Right atrium auricular region (tissue), 2 donors: ENCODE measurements at regions not wholly inside any gene's neighbourhood (a gene's known extent, or its start where the extent isn't known, plus 50 kb on each side); places are given as distances from the start of the nearest gene placed in this dataset.
A peak's percentile ranks its signal among the peaks of the same experiment; 100 is the strongest.

Source experiments
- DNase-seq: peaks from one replicate; pipeline ENCODE4 v3.0.0-alpha.2; 2019; ENCODE audit warnings: low spot score
- H3K27ac ChIP-seq, 2 donors: fragments of 200-600 bp; sonication (generic); 1 replicate in 1 of 2; 2 replicates in 1 of 2; pipeline ENCODE4 v1.5.1; 2016 to 2019
- H3K27me3 ChIP-seq, 2 donors: fragments of 200-600 bp; sonication (generic); one replicate each; pipeline versions ENCODE4 v1.5.1 to v1.6.0; 2017 to 2019
- H3K36me3 ChIP-seq: fragments of 200-600 bp; sonication (generic); one replicate; pipeline ENCODE4 v1.5.1; 2016
- H3K4me1 ChIP-seq, 2 donors: fragments of 200-600 bp; sonication (generic); one replicate each; pipeline versions ENCODE4 v1.5.1 to v1.6.0; 2017 to 2019
- H3K4me3 ChIP-seq, 2 donors: fragments of 200-600 bp; sonication (generic); 1 replicate in 1 of 2; 2 replicates in 1 of 2; pipeline ENCODE4 v1.5.1; 2017 to 2019; ENCODE audit warnings: mild to moderate bottlenecking in 1 of 2, moderate library complexity in 1 of 2
- H3K9me3 ChIP-seq, 2 donors: fragments of 200-600 bp; sonication (generic); one replicate each; pipeline ENCODE4 v1.5.1; 2019
- CTCF ChIP-seq, 2 donors: fragments of 200-600 bp; sonication (generic); IDR thresholded peaks; one replicate each; pipeline ENCODE4 v1.5.1; 2019; ENCODE audit warnings: antibody characterized with exemption in 2 of 2

- H3K4me3 ChIP-seq = no peak overlapping the region
- H3K4me1 ChIP-seq = peaks cover 0 to 12% of the 10 kb centered on the region in 2 donors
- H3K27me3 ChIP-seq = no peaks in the 10 kb centered on the region
- peak; percentile 32 for DNase-seq
- no peak overlapping the region for H3K27ac ChIP-seq
- H3K36me3 ChIP-seq = peaks cover 5% of the 10 kb centered on the region
- no peak for TF ChIP-seq CTCF (IDR thresholded peaks at IDR 0.05)
- no peaks in the 10 kb centered on the region for H3K9me3 ChIP-seq
Observed at GRCh38 chr19:27735314-27735713, 1477.6 kb downstream of the UQCRFS1 start.

GRCh38 chr19:27734496-27735220 is 1478.3 kb downstream of the UQCRFS1 start:
- DNase-seq = no peak
- H3K4me1 ChIP-seq = peaks cover 0 to 12% of the 10 kb centered on the region in 2 donors
- peaks cover 8% of the 10 kb centered on the region for H3K36me3 ChIP-seq
- no peaks in the 10 kb centered on the region for H3K27me3 ChIP-seq
- no peaks in the 10 kb centered on the region for H3K9me3 ChIP-seq
- H3K27ac ChIP-seq = no peak overlapping the region
- no peak overlapping the region for H3K4me3 ChIP-seq
- no peak for TF ChIP-seq CTCF (IDR thresholded peaks at IDR 0.05)

GRCh38 chr19:27733551-27734266 is 1479.2 kb downstream of the UQCRFS1 start:
- Histone ChIP-seq H3K27me3 (no peaks in the 10 kb centered on the region), H3K4me3 (no peak overlapping the region), H3K9me3 (peaks cover 0 to 2% of the 10 kb centered on the region in 2 donors), H3K36me3 (peaks cover 8% of the 10 kb centered on the region), H3K27ac (no peak overlapping the region), H3K4me1 (peaks cover 0 to 12% of the 10 kb centered on the region in 2 donors)
- TF ChIP-seq CTCF (IDR thresholded peaks at IDR 0.05) = no peak
- DNase-seq = peak; percentile 36

GRCh38 chr19:27729332-27729731 is 1483.6 kb downstream of the UQCRFS1 start:
- no peak for DNase-seq
- Histone ChIP-seq H3K36me3 (peaks cover 8% of the 10 kb centered on the region), H3K4me1 (peaks cover 0 to 12% of the 10 kb centered on the region in 2 donors), H3K9me3 (peaks cover 0 to 13% of the 10 kb centered on the region in 2 donors), H3K27me3 (no peaks in the 10 kb centered on the region), H3K4me3 (no peak overlapping the region), H3K27ac (no peak overlapping the region)
- TF ChIP-seq CTCF (IDR thresholded peaks at IDR 0.05) = no peak

- Histone ChIP-seq H3K27ac (no peak overlapping the region), H3K4me3 (no peak overlapping the region), H3K36me3 (no peaks in the 10 kb centered on the region), H3K27me3 (no peaks in the 10 kb centered on the region), H3K9me3 (peaks cover 0 to 28% of the 10 kb centered on the region in 2 donors), H3K4me1 (no peaks in the 10 kb centered on the region)
- no peak for DNase-seq
- TF ChIP-seq CTCF (IDR thresholded peaks at IDR 0.05) = no peak
Observed at GRCh38 chr19:27722625-27723024, 1490.3 kb downstream of the UQCRFS1 start.
